SH-SY5Y (cell line): ENCODE measurements at regions not wholly inside any gene's neighbourhood (a gene's known extent, or its start where the extent isn't known, plus 50 kb on each side); places are given as distances from the start of the nearest gene placed in this dataset.

Source experiments
- GATA2 ChIP-seq: IDR thresholded peaks from 2 replicates; pipeline ENCODE4 v1.6.1; 2011; ENCODE audit warnings: mild to moderate bottlenecking, low read depth, low read length
- GATA3 ChIP-seq: IDR thresholded peaks from 2 replicates; pipeline ENCODE4 v1.6.1; 2011; ENCODE audit warnings: low read depth, mild to moderate bottlenecking, low read length, moderate library complexity

GRCh38 chr6:66032626-66033025 is 325.6 kb upstream of the EYS start:
- TF ChIP-seq GATA2 (no peak), GATA3 (no peak)
